Prostate gland (tissue), 2 donors: ENCODE measurements at regions not wholly inside any gene's neighbourhood (a gene's known extent, or its start where the extent isn't known, plus 50 kb on each side); places are given as distances from the start of the nearest gene placed in this dataset.

Source experiments
- POLR2AphosphoS5 ChIP-seq: sonication (generic); formaldehyde crosslinking; IDR thresholded peaks from one replicate; pipeline ENCODE4 v1.6.1; 2017; ENCODE audit warnings: antibody characterized with exemption
- TF ChIP-seq, protein P1 (sequence below), 4 experiments: fragments of 200-600 bp in 2 of 4; fragments of 450-650 bp in 2 of 4; sonication (generic) in 2 of 4; IDR thresholded peaks; 1 replicate in 3 of 4; 2 replicates in 1 of 4; pipeline ENCODE4 v1.5.1; 2016 to 2019; ENCODE audit warnings: antibody characterized with exemption in 4 of 4, mild to moderate bottlenecking in 2 of 4, moderate library complexity in 2 of 4

DNA sequence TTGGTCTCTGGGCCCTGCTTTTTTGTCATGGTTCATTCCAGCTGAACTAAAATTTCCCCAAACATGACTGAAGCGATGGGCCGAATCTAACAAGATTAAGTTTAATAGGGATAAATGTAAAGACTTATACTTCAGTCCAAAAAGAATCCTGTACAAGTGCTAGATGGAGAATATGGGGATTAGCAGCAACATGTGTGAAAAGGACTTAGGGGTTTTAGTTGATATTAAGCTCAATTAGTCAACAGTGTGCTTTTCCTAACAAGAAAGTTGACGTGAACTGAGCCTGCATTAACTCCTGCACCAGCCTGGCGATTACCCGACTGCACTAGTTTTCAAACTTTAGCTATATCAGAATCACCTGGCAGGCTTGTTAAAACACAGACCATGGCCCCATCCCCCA is 61.0 kb upstream of the BBX start:
- TF ChIP-seq, protein P1, sequence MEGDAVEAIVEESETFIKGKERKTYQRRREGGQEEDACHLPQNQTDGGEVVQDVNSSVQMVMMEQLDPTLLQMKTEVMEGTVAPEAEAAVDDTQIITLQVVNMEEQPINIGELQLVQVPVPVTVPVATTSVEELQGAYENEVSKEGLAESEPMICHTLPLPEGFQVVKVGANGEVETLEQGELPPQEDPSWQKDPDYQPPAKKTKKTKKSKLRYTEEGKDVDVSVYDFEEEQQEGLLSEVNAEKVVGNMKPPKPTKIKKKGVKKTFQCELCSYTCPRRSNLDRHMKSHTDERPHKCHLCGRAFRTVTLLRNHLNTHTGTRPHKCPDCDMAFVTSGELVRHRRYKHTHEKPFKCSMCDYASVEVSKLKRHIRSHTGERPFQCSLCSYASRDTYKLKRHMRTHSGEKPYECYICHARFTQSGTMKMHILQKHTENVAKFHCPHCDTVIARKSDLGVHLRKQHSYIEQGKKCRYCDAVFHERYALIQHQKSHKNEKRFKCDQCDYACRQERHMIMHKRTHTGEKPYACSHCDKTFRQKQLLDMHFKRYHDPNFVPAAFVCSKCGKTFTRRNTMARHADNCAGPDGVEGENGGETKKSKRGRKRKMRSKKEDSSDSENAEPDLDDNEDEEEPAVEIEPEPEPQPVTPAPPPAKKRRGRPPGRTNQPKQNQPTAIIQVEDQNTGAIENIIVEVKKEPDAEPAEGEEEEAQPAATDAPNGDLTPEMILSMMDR (IDR thresholded peaks at IDR 0.05) = no peak
- TF ChIP-seq POLR2AphosphoS5 = no peak
